ENCODE measurements at regions not wholly inside any gene's neighbourhood (a gene's known extent, or its start where the extent isn't known, plus 50 kb on each side); places are given as distances from the start of the nearest gene placed in this dataset.
"Not testable (repeated sequence)": the region's sequence is repeated elsewhere in the genome, so short reads cannot be mapped to it uniquely, and the experiment has no call there.

DNA sequence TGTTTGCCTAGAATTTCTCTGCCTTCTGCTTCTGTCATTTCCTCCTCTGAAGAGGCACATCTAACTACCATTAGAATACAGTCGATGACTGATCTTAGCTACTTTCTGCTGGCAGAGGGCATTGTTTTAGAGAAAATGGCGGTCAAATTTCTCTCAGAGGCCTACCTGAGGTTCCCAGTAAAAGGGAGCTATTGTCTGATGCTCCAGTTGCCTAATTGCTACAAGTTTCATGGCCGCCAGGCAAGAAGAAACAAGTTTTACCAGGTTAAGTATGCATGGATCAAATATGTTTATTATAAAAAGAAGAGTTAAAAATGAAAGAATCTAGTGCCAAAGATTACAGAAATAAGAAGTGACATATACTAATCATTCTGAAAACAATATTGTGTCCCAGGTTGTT lies 416.6 kb downstream of the DSC3 start:
- no peak for DNase-seq (ENCODE audit: low read depth)

DNA sequence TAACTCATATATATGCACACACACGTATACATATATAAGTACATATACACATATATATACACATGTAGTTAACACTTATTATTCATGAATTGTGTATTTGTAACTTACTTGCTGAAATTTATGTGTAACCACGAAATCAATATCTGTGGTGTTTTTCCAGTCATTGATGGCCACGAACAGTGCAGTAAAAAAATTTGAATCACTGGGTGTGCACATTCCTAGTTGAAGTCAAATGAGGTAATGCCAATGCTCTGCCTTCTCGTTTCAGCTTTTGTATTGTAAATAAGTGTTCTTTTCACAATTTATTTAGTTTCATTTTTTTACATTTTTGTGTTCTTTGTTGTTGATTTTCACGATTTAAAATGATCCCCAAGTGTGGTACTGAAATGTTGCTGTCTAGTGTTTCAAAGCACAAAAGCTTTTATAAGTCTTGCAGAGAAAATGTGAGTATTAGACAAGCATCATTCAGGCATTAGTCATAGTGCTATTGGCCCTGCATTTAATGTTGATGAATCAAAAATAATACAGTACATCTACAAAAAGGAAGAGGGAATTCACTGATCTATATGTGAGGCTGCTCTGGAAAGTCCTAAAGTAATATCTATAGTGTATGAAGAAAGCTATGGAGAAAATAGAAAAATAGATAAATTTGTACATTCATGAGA lies 419.0 kb downstream of the DSC3 start:
- DNase-seq (ENCODE audit: low read depth): no peak

DNA sequence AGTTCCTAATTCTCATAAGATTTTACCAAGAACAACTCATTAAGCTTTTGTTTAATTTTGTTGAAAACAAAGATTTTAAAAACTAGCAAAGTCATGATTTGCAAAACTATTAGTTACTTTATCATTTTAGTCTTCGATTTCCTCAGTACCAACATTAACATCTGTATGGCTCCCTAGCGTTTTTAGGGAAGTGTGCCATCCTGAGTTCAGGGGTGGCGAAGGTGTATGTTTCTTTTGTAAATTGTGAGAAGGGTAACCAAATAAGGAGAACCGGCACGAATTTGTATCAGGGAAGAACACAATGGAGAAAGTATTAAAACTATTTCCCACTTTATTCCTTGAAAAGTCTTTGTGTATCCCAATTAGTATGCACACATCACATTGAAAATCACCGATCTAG lies 419.9 kb downstream of the DSC3 start:
- no peak for DNase-seq (ENCODE audit: low read depth)

DNA sequence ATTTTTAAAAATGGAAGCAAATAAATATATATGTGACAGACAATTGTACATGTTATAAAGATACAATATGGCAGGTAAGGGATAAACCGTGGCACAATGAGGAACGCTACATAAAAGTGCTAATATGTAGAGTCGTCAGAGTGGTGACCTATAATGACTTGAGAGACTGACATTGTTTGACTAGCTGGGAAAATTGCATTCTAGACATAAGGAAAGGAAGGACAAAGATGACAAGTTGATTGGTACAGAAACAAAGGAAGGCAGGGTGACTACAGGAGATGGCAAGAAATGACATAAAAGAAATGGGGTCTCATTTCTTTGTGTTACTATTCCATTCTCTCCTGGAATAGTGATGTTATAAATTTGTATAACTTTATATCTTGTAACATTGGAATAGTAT lies 420.4 kb downstream of the DSC3 start:
- no peak for DNase-seq (ENCODE audit: low read depth)

DNA sequence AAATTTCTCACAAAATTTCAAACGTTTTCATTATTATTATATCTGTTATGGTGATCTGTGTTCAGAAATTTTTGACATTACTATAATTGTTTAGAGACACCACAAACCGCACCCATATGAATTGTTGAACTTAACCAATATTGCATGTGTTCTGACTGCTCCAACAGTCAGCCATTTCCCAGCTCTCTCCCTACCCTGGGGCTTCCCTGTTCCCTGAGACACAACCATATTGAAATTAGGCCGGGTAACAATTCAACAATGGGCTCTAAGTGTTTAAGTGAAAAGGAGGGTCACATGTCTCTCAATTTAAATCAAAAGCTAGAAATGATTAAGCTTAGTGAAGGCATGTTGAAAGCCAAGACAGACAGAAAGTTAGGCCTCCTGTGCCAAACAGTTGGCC lies 424.0 kb downstream of the DSC3 start:
- DNase-seq (ENCODE audit: low read depth): no peak

DNA sequence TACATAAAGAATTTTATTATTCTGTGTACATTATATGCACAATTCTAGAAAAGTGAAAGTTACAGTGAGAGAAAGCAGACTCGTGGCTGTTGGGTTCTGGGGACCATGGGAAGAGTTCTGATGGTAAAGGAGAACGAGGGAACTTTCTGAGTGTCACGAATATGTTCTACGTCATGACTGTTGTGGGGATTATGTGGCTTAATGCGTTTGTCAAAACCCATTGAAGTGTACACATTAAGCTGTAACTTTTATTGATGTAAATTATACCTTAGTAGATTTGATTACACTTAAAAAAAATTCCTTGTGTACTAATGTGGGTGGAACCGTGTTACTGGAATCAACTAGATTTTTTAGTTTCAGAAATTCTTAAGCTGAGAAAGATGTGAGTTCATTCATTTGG lies 426.1 kb downstream of the DSC3 start:
- no peak for DNase-seq (ENCODE audit: low read depth)

DNA sequence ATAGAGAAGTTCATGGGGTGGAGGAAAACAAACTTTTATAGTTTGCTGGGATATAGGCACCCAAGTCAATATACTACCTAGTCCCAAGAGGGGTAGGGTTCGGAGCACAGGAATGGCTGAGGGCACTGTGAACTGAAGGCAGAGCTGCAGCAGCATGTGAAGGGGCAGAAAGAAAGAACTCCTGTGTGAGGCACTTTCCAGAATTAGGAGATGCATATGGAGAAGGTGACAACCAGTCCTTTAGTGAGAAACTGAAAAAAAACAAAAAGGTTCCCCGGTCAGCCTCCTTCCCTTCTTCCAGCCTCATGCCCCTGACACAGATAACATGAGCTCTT lies 429.1 kb downstream of the DSC3 start:
- no peak for DNase-seq (ENCODE audit: low read depth)

DNA sequence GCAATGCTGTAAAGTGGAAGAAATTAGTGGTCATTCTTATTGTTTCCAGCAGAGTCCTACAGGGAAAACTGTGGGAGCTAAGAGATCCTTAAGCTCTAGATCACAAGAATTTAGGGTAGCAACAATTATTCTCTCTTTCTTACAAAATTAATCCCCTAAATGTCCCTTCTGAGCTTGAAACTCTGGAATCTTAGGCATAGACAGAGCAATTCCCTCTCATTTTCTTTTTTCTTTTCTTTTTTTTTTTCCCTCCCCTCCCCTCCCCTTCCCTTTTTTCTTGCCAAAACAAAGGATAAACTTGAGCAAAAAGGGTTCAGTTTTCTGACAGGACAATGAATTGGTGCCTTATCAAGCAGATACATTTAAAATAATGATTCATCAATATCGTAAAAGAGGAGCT lies 441.0 kb downstream of the DSC3 start:
- no peak for DNase-seq (ENCODE audit: low read depth)

DNA sequence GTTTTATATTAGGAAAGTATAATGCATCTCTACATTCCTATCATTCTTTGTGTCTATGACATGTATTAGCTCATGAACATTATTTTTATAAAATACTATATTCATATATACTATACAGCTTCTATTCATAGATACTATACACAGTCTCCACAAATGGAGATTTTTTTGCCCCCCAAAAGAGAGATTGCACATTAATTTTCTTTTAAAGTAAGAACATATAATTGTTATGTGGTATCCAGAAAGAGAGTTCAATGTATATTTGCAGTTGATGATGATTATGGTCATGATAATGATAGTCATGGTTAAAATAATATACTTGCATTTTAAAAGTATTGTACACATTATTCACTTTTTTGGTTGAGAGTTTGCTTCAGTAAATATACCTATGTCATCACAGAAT lies 445.3 kb downstream of the DSC3 start:
- DNase-seq (ENCODE audit: low read depth): no peak

DNA sequence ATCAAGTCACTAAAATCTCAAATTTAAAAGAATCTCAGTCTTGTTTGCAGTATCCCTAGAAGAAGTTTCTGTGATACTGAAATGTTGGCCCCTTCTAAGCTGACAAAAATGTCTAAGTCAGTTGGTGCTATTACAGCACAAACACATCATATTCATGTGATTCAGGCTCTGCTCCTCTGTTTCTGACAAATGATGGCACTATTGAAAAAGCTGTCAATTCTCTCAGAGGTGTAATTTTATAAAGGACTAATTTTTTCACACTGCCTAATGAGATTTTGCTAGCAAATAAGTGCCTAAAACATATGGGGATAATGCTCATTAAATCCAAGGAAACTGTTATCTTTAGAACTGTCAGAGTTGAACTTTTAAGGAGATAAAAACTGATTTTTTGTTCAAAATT lies 445.9 kb downstream of the DSC3 start:
- no peak for DNase-seq (ENCODE audit: low read depth)

DNA sequence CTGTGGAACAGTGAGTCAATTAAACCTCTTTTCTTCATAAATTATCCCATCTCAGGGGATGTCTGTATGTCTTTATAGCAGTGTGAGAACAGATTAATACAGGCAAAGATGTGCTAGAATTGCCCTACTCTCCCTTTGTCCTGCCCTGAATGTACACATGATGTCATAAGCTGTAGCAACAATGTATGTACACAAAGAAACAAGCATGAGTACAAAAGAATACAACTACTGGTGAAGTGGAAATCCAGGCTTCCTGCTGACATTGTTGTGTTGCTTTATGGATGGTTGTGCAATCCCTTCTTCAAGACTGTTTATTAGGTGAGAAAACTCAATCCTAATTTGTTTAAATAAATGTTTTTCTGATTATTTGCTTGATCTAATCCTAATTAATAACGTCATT lies 446.6 kb downstream of the DSC3 start:
- DNase-seq (ENCODE audit: low read depth): no peak

DNA sequence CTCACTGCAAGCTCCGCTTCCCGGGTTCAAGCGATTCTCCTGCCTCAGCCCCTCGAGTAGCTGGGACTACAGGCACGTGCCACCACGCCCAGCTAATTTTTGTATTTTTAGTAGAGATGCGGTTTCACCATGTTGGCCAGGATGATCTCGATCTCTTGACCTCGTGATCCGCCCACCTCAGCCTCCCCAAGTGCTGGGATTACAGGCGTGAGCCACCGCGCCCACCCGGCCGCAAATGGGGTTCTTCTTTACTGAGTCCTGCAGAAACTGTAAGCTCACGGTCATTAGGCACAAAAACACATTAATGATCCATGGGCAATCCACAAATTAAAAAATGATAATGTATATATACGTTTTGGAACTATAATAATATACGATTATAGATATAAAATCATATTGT lies 447.6 kb downstream of the DSC3 start:
- not testable (repeated sequence) for DNase-seq (ENCODE audit: low read depth)

DNA sequence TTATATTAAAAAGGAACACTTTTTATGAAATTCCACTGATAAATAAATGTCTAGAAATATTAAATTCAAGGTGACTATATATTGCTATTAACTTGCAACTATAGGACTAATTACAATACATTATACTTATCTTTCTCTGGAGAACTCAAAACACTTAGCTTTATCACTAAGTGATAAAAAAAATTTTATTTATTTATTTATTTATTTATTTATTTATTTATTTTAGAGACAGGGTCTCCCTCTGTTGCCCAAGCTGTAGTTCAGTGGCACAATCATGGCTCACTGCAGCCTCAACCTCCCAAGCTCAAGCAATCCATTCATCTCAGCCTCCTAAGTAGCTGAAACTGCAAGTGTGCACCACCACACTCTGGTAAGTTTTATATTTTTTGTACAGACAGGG lies 451.1 kb downstream of the DSC3 start:
- DNase-seq (ENCODE audit: low read depth): no peak

DNA sequence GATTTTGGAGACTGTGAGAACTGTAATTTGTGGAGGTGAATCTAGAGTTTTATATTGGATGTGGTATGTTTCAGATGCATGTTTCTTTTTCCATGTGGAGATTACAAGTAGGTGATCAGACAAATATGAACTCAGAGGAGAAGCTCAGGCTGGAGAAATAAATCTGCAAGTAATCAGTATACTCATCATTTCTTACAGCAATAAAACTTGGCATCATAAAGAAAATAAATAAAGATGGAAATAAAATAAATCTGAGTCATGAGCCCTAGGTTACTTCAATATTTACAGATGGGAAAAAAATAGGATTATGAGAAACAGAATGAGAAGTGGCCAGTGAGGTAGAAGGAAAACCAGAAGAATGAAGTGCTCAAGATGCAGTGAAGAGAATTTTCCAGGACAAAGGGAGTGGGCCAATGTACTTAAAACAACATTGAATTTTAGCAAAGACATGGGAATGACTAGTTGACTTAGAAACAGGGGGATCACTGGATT lies 453.8 kb downstream of the DSC3 start:
- DNase-seq (ENCODE audit: low read depth): no peak

DNA sequence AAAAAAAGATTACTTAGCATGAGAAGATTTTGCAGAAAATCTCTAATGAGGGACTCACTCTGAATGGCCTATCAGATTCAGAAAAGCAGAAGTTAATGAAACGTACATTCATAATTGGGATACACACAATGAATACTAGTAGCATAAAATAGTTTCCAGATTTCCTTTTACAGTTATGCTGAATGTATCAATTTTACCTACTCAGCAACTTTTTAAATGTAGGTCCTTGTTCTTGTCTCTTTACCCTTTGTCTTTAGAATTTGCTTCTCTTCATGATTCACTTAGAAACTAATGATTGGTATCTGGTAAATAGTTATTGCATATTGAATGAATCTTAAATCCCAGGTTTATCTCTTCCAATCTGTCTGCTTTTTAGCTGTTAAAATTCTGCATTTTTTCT lies 458.8 kb downstream of the DSC3 start:
- no peak for DNase-seq (ENCODE audit: low read depth)

DNA sequence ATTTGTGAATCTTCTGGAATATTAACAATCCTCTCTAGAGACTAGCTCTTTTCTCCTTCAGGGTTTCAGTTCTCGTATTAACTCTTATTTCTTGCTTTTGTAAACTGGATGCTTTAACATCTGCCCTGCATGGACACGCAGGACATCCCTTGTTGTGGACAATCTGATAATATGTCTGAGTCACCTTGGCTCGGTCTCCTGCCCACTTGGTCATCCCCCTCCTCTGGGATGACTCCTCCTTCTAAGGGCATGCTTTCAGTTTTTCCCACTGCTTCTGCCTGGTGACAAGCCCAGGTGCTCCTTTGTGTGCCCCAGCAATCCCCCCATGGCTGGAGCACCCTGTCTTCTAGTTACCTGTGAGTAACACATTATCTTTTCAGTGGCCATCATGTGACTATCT lies 460.5 kb downstream of the DSC3 start:
- DNase-seq (ENCODE audit: low read depth): no peak

DNA sequence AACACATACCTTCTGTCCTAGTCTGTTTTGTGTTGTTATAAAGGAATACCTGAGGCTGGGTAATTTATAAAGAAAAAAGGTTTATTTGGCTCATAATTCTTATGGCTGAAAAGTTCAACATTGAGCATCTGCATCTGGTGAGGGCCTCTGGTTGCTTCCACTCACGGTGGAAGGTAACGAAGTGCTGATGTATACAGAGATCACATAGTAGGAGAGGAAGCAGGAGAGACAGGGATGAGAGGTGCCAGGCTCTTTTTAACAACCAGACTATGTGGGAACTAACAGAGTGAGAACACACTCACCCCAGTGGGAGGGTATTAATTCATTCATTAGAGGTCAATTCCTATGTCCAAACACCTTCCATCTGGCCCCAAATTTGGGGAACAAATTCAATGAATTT lies 463.8 kb downstream of the DSC3 start:
- no peak for DNase-seq (ENCODE audit: low read depth)

DNA sequence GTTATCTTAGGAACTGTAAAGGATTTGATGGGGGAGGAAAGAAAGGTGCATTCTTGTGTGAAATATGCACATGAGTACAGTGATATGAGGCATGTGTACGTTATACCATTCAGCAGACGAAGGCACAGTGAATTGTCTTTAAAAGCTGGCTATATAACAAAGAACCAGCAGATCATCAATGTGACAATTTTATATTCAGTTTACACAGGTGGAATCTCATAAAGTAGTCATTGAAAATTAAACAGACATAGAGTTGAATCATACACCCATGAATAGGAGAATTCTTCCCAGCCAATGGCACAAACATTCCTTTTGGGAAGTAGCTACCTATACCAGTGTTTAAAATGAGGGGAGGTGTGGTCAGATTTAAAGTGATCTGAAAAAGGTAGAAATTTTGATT lies 470.3 kb downstream of the DSC3 start:
- DNase-seq (ENCODE audit: low read depth): no peak

DNA sequence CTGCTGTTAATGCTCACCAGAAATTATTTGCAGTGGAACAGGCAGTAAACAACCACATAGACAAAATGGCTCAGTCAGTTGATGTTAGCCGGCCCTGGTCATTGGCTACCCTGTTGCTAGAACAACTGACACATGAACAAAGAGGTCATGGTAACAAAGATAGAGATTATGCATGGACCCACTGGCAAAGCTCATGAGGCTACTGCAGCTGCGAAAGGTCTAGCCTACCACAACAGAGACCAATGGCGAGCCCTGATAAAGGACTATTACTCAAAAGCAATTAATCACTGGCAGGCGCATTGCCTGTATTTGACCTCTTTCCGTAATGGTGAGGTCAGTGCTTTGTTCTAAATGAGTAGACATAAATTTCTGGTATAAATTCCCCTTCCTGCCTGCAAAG lies 474.2 kb downstream of the DSC3 start:
- DNase-seq (ENCODE audit: low read depth): no peak

DNA sequence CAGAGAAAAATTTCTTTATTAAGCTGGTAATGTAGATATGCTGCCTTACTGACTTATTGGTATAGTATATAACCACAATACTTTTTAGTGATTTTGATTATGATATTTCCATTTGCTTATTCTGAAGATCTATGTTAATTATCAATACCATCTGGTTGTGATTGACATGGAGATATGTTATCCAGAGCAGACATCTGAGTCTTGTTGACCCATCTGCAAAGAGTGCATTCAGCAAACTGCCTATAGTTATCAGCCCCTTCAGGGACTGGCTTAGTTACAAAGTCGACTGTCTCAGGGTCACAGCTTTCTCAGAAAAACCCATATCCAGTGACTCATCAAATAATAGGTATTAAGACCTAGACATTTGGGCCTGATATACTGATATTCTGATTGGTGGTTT lies 475.7 kb downstream of the DSC3 start:
- no peak for DNase-seq (ENCODE audit: low read depth)

DNA sequence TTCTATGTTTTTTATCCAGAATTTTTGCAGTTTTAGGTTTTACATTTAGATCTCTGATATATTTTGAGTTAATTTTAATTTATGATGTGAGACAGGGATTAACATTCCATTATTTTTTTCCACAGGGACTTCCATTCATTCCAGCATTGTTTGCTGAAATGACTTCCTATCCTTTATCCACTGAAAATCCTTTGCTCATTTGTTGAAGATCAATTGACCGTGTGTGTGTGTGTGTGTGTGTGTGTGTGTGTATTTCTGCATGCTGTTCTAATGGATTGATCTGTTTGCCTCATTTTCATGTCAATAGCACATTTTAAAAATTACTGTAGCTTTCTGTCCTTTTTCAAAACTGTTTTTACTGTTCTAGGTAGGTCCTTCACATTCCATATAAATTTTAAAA lies 480.3 kb downstream of the DSC3 start:
- no peak for DNase-seq (ENCODE audit: low read depth)

DNA sequence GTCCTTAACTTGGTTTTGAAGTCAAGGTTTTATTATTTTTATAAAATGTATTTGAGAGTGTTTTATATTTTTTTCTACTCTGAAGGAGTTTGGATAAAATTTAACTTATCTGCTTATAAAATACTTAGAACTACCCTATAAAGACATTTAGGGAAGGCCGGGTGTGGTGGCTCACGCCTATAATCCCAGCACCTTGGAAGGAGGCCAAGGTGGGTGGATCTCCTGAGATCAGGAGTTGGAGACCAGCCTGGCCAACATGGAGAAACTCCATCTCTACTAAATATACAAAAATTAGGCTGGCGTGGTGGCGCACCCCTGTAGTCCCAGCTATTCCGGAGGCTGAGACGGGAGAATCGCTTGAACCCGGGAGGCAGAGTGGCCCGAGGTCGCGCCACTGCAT lies 486.4 kb downstream of the DSC3 start:
- no peak for DNase-seq (ENCODE audit: low read depth)

DNA sequence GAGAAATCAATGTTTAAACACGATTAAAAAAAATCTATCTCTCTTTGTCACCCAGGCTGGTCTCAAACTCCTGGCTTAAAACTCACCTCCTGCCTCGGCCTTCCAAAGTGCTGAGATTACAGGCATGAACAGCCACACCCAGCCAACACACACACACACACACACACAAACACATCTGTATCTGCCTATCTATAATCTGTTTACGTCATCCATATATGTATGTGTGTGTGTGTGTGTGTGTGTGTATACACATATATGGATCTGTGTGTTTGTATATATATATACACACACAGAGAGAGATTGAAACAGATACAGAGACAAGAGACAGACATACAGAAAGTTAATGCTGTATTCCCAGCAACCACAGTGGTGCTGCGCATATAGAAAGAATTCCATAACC lies 497.1 kb downstream of the DSC3 start:
- DNase-seq (ENCODE audit: low read depth): no peak

DNA sequence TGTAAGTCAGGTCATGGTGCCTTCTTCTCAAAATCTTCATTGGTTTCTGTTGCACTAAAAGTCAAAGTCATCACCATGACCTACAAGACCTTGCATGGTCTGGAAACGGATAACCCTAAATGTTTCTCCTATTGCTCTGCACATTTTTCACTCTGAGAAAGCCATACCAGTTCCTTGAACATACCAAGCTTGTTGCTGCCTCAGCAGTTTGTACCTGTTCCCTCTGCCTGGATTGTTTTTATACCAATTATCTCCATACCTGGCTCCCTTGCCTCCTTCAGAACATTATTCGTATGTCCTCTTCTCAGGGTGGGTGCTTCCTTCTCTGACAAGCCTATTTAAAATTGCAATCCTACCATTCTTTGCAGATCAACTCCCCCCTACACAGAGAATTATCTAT lies 498.4 kb downstream of the DSC3 start:
- DNase-seq (ENCODE audit: low read depth): no peak

DNA sequence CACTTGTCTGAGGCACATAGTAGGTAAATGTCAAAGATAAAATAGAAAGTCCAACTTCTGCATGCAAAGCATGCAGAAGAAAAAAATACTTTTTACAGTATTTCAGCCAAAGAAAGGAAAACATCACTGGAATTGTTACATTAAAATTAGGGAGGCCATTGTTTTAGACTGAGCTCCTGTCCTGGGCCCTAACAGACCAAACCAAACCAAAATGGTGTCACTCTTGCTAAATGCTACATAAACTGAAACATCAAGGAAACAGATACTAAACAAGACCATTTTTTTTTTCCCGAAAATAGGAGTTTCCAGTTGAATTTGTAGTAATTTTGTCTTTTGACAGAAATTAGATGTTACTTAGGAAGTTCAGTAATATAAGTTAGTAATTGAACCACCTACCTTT lies 508.8 kb downstream of the DSC3 start:
- no peak for DNase-seq (ENCODE audit: low read depth)

Data from GM04504 (cell line).